ENCODE measurements at regions not wholly inside any gene's neighbourhood (a gene's known extent, or its start where the extent isn't known, plus 50 kb on each side); places are given as distances from the start of the nearest gene placed in this dataset.

- TF ChIP-seq, protein P1, sequence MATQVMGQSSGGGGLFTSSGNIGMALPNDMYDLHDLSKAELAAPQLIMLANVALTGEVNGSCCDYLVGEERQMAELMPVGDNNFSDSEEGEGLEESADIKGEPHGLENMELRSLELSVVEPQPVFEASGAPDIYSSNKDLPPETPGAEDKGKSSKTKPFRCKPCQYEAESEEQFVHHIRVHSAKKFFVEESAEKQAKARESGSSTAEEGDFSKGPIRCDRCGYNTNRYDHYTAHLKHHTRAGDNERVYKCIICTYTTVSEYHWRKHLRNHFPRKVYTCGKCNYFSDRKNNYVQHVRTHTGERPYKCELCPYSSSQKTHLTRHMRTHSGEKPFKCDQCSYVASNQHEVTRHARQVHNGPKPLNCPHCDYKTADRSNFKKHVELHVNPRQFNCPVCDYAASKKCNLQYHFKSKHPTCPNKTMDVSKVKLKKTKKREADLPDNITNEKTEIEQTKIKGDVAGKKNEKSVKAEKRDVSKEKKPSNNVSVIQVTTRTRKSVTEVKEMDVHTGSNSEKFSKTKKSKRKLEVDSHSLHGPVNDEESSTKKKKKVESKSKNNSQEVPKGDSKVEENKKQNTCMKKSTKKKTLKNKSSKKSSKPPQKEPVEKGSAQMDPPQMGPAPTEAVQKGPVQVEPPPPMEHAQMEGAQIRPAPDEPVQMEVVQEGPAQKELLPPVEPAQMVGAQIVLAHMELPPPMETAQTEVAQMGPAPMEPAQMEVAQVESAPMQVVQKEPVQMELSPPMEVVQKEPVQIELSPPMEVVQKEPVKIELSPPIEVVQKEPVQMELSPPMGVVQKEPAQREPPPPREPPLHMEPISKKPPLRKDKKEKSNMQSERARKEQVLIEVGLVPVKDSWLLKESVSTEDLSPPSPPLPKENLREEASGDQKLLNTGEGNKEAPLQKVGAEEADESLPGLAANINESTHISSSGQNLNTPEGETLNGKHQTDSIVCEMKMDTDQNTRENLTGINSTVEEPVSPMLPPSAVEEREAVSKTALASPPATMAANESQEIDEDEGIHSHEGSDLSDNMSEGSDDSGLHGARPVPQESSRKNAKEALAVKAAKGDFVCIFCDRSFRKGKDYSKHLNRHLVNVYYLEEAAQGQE (tag by site-specific recombination; IDR thresholded peaks at IDR 0.05): no peak
- TF ChIP-seq, protein P2, sequence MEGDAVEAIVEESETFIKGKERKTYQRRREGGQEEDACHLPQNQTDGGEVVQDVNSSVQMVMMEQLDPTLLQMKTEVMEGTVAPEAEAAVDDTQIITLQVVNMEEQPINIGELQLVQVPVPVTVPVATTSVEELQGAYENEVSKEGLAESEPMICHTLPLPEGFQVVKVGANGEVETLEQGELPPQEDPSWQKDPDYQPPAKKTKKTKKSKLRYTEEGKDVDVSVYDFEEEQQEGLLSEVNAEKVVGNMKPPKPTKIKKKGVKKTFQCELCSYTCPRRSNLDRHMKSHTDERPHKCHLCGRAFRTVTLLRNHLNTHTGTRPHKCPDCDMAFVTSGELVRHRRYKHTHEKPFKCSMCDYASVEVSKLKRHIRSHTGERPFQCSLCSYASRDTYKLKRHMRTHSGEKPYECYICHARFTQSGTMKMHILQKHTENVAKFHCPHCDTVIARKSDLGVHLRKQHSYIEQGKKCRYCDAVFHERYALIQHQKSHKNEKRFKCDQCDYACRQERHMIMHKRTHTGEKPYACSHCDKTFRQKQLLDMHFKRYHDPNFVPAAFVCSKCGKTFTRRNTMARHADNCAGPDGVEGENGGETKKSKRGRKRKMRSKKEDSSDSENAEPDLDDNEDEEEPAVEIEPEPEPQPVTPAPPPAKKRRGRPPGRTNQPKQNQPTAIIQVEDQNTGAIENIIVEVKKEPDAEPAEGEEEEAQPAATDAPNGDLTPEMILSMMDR (tag by site-specific recombination; IDR thresholded peaks at IDR 0.05): no peak
- TF ChIP-seq BCL11A (tag by site-specific recombination; IDR thresholded peaks at IDR 0.05; ENCODE audit: low read depth): no peak
- no peak for TF ChIP-seq KLF16 (tag by site-specific recombination; IDR thresholded peaks at IDR 0.05)
- TF ChIP-seq ZBTB17 (tag by site-specific recombination; IDR thresholded peaks at IDR 0.05): no peak
- TF ChIP-seq, protein P3, sequence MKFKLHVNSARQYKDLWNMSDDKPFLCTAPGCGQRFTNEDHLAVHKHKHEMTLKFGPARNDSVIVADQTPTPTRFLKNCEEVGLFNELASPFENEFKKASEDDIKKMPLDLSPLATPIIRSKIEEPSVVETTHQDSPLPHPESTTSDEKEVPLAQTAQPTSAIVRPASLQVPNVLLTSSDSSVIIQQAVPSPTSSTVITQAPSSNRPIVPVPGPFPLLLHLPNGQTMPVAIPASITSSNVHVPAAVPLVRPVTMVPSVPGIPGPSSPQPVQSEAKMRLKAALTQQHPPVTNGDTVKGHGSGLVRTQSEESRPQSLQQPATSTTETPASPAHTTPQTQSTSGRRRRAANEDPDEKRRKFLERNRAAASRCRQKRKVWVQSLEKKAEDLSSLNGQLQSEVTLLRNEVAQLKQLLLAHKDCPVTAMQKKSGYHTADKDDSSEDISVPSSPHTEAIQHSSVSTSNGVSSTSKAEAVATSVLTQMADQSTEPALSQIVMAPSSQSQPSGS (tag by site-specific recombination; IDR thresholded peaks at IDR 0.05; ENCODE audit: low read depth): no peak
- TF ChIP-seq ZBTB1 (tag by site-specific recombination; IDR thresholded peaks at IDR 0.05): no peak
- TF ChIP-seq, protein P4, sequence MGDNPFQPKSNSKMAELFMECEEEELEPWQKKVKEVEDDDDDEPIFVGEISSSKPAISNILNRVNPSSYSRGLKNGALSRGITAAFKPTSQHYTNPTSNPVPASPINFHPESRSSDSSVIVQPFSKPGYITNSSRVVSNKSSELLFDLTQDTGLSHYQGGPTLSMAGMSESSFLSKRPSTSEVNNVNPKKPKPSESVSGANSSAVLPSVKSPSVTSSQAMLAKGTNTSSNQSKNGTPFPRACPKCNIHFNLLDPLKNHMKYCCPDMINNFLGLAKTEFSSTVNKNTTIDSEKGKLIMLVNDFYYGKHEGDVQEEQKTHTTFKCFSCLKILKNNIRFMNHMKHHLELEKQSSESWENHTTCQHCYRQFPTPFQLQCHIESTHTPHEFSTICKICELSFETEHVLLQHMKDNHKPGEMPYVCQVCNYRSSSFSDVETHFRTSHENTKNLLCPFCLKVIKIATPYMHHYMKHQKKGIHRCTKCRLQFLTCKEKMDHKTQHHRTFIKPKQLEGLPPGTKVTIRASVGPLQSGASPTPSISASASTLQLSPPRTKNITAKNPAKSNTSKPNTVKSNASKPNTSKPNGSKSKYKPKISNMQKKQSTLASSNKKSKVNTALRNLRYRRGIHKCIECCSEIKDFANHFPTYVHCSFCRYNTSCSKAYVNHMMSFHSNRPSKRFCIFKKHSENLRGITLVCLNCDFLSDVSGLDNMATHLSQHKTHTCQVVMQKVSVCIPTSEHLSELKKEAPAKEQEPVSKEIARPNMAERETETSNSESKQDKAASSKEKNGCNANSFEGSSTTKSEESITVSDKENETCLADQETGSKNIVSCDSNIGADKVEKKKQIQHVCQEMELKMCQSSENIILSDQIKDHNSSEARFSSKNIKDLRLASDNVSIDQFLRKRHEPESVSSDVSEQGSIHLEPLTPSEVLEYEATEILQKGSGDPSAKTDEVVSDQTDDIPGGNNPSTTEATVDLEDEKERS (tag by site-specific recombination; IDR thresholded peaks at IDR 0.05): no peak
- TF ChIP-seq, protein P5, sequence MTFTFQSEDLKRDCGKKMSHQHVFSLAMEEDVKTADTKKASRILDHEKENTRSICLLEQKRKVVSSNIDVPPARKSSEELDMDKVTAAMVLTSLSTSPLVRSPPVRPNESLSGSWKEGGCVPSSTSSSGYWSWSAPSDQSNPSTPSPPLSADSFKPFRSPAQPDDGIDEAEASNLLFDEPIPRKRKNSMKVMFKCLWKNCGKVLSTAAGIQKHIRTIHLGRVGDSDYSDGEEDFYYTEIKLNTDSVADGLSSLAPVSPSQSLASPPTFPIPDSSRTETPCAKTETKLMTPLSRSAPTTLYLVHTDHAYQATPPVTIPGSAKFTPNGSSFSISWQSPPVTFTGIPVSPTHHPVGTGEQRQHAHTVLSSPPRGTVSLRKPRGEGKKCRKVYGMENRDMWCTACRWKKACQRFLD (tag by site-specific recombination; IDR thresholded peaks at IDR 0.05): no peak
- TF ChIP-seq ZNF707 (tag by site-specific recombination; IDR thresholded peaks at IDR 0.05): no peak
- TF ChIP-seq, protein P6, sequence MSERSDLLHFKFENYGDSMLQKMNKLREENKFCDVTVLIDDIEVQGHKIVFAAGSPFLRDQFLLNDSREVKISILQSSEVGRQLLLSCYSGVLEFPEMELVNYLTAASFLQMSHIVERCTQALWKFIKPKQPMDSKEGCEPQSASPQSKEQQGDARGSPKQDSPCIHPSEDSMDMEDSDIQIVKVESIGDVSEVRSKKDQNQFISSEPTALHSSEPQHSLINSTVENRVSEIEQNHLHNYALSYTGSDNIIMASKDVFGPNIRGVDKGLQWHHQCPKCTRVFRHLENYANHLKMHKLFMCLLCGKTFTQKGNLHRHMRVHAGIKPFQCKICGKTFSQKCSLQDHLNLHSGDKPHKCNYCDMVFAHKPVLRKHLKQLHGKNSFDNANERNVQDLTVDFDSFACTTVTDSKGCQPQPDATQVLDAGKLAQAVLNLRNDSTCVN (tag by site-specific recombination; optimal IDR thresholded peaks at IDR 0.05): no peak
- TF ChIP-seq MYNN (tag by site-specific recombination; IDR thresholded peaks at IDR 0.05; ENCODE audit: borderline replicate concordance): no peak
Measured at GRCh38 chr13:107493266-107493665, 722.1 kb downstream of the LIG4 start.
